ENCODE measurements at regions not wholly inside any gene's neighbourhood (a gene's known extent, or its start where the extent isn't known, plus 50 kb on each side); places are given as distances from the start of the nearest gene placed in this dataset.

GRCh38 chr2:14702258-14702657 lies 69.7 kb downstream of the LRATD1 start:
- CTCF ChIA-PET, result interaction anchor here (0.6 kb wide), 1 partner anchor 1646 kb away, joined by 3 read pairs; no protein-coding TSS in a partner anchor
- POLR2A ChIA-PET, result no interaction called here
- H3K4me1 ChIP-seq (ENCODE audit: control insufficient read depth, insufficient read depth, low read length), result no peaks in the 10 kb centered on the region
- H3K9me3 ChIP-seq (ENCODE audit: control insufficient read depth, insufficient read depth, low read depth, low read length), result no peaks in the 10 kb centered on the region
- no peak overlapping the region for H3K27ac ChIP-seq (ENCODE audit: extremely low read depth, low read depth, low read length)
- no peaks in the 10 kb centered on the region for H3K36me3 ChIP-seq (ENCODE audit: control insufficient read depth in 2 of 2, insufficient read depth in 1 of 2, low read length in 2 of 2)
- TF ChIP-seq ZNF26 (tag by site-specific recombination; IDR thresholded peaks at IDR 0.05), result no peak
- TF ChIP-seq, protein P1, sequence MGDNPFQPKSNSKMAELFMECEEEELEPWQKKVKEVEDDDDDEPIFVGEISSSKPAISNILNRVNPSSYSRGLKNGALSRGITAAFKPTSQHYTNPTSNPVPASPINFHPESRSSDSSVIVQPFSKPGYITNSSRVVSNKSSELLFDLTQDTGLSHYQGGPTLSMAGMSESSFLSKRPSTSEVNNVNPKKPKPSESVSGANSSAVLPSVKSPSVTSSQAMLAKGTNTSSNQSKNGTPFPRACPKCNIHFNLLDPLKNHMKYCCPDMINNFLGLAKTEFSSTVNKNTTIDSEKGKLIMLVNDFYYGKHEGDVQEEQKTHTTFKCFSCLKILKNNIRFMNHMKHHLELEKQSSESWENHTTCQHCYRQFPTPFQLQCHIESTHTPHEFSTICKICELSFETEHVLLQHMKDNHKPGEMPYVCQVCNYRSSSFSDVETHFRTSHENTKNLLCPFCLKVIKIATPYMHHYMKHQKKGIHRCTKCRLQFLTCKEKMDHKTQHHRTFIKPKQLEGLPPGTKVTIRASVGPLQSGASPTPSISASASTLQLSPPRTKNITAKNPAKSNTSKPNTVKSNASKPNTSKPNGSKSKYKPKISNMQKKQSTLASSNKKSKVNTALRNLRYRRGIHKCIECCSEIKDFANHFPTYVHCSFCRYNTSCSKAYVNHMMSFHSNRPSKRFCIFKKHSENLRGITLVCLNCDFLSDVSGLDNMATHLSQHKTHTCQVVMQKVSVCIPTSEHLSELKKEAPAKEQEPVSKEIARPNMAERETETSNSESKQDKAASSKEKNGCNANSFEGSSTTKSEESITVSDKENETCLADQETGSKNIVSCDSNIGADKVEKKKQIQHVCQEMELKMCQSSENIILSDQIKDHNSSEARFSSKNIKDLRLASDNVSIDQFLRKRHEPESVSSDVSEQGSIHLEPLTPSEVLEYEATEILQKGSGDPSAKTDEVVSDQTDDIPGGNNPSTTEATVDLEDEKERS (tag by site-specific recombination; IDR thresholded peaks at IDR 0.05), result no peak
- TF ChIP-seq ZNF341 (tag by site-specific recombination; IDR thresholded peaks at IDR 0.05; ENCODE audit: low read depth), result no peak
- no peak for TF ChIP-seq ZNF24 (tag by site-specific recombination; IDR thresholded peaks at IDR 0.05)
- TF ChIP-seq, protein P2, sequence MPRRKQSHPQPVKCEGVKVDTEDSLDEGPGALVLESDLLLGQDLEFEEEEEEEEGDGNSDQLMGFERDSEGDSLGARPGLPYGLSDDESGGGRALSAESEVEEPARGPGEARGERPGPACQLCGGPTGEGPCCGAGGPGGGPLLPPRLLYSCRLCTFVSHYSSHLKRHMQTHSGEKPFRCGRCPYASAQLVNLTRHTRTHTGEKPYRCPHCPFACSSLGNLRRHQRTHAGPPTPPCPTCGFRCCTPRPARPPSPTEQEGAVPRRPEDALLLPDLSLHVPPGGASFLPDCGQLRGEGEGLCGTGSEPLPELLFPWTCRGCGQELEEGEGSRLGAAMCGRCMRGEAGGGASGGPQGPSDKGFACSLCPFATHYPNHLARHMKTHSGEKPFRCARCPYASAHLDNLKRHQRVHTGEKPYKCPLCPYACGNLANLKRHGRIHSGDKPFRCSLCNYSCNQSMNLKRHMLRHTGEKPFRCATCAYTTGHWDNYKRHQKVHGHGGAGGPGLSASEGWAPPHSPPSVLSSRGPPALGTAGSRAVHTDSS (tag by site-specific recombination; IDR thresholded peaks at IDR 0.05), result no peak
- no peak for TF ChIP-seq CTCF (tag by site-specific recombination; IDR thresholded peaks at IDR 0.05)
- TF ChIP-seq ZNF391 (tag by site-specific recombination; IDR thresholded peaks at IDR 0.05; ENCODE audit: borderline replicate concordance, low read depth), result no peak
- no peak for TF ChIP-seq ZBTB8A (tag by site-specific recombination; IDR thresholded peaks at IDR 0.05)
- TF ChIP-seq ZSCAN4 (tag by site-specific recombination; IDR thresholded peaks at IDR 0.05), result no peak
- TF ChIP-seq ZNF660 (tag by site-specific recombination; IDR thresholded peaks at IDR 0.05), result no peak
- no peak for TF ChIP-seq BCL11A (tag by site-specific recombination; IDR thresholded peaks at IDR 0.05; ENCODE audit: low read depth)
- TF ChIP-seq, protein P3, sequence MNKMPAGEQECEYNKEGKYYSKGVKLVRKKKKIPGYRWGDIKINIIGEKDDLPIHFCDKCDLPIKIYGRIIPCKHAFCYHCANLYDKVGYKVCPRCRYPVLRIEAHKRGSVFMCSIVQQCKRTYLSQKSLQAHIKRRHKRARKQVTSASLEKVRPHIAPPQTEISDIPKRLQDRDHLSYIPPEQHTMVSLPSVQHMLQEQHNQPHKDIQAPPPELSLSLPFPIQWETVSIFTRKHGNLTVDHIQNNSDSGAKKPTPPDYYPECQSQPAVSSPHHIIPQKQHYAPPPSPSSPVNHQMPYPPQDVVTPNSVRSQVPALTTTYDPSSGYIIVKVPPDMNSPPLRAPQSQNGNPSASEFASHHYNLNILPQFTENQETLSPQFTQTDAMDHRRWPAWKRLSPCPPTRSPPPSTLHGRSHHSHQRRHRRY (tag by site-specific recombination; IDR thresholded peaks at IDR 0.05), result no peak
- no peak for TF ChIP-seq TRIM28 (IDR thresholded peaks at IDR 0.05; ENCODE audit: borderline replicate concordance, low read length)
- no peak for TF ChIP-seq ZNF292 (tag by site-specific recombination; IDR thresholded peaks at IDR 0.05; ENCODE audit: borderline replicate concordance, low read depth)
- TF ChIP-seq KLF8 (tag by site-specific recombination; IDR thresholded peaks at IDR 0.05), result no peak
- no peak for TF ChIP-seq ZNF175 (tag by site-specific recombination; IDR thresholded peaks at IDR 0.05)
- TF ChIP-seq EGR2 (tag by site-specific recombination; IDR thresholded peaks at IDR 0.05; ENCODE audit: low read depth), result no peak
- no peak overlapping the region for H3K4me3 ChIP-seq (ENCODE audit: low read depth, low read length)

Measured in HEK293 (cell line).